Bronchial epithelial cell (primary cell): ENCODE measurements at regions not wholly inside any gene's neighbourhood (a gene's known extent, or its start where the extent isn't known, plus 50 kb on each side); places are given as distances from the start of the nearest gene placed in this dataset.

Experiments
- DNase-seq: peaks from one replicate; pipeline ENCODE4 v3.0.0-alpha.2; 2010; ENCODE audit warnings: low read depth
- FAIRE-seq: peaks from 2 replicates; lab custom pipeline; 2011; peaks lifted over from hg19 to GRCh38; lab: Jason Lieb, UNC
- H3K27me3 ChIP-seq: 2 replicates; pipeline ENCODE4 v1.5.1; 2011; ENCODE audit warnings: low read length; ENCODE audit not compliant: control insufficient read depth, insufficient read depth
- H3K36me3 ChIP-seq: 2 replicates; pipeline ENCODE4 v1.5.1; 2011; ENCODE audit warnings: low read length; ENCODE audit not compliant: control insufficient read depth, insufficient read depth
- H3K4me3 ChIP-seq: 2 replicates; pipeline ENCODE4 v1.5.1; 2011; ENCODE audit warnings: mild to moderate bottlenecking, low read depth, low read length, control low read depth
- TF ChIP-seq, protein P1 (sequence below): IDR thresholded peaks from 2 replicates; pipeline ENCODE4 v1.5.1; 2011; ENCODE audit warnings: mild to moderate bottlenecking, moderate library complexity, low read length, control low read depth, inconsistent platforms; ENCODE audit not compliant: insufficient read depth, severe bottlenecking

DNA sequence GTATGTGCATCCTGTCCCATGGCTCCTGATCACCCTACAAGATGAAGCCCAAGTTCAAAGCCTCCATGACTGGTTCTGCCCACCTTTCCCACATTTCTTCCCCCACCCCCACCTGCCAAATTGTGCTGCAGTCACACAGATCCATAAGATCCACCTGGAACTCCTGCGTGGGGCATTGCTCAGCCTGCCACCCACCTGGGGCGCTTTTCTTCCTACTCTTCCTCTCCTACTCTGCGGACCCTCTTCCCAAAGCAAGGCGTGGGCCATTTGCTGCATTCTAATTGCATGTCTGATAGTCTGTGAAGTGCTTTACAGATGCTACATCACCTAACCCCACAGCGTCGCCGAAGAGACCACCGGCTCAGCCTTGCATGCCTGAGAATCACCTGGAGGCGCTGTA is 402.4 kb upstream of the ID2 start:
- FAIRE-seq (no peak), DNase-seq (no peak)
- TF ChIP-seq, protein P1, sequence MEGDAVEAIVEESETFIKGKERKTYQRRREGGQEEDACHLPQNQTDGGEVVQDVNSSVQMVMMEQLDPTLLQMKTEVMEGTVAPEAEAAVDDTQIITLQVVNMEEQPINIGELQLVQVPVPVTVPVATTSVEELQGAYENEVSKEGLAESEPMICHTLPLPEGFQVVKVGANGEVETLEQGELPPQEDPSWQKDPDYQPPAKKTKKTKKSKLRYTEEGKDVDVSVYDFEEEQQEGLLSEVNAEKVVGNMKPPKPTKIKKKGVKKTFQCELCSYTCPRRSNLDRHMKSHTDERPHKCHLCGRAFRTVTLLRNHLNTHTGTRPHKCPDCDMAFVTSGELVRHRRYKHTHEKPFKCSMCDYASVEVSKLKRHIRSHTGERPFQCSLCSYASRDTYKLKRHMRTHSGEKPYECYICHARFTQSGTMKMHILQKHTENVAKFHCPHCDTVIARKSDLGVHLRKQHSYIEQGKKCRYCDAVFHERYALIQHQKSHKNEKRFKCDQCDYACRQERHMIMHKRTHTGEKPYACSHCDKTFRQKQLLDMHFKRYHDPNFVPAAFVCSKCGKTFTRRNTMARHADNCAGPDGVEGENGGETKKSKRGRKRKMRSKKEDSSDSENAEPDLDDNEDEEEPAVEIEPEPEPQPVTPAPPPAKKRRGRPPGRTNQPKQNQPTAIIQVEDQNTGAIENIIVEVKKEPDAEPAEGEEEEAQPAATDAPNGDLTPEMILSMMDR: no peak
- Histone ChIP-seq H3K27me3 (no peaks in the 10 kb centered on the region), H3K36me3 (no peaks in the 10 kb centered on the region), H3K4me3 (no peak overlapping the region)

DNA sequence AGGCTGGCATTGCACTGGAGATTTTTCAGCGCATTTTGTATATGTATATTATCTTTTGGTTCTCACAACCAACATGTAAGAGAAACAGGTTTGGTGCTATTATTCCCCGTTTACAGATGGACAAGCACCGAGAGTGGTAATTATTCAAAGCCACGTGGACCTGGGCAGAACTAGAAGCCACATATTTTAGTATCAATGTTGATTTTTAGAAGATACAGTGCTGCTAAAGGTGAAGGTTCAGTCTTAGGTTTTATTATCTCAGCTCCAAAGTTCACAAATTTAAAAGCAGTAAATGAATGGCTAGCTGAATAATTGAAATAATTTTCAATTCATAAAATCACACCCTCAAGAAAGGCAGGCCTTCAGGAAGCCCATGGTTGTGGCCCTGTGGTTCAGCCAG is 400.6 kb upstream of the ID2 start:
- H3K27me3 ChIP-seq: no peaks in the 10 kb centered on the region
- no peak overlapping the region for H3K4me3 ChIP-seq
- TF ChIP-seq, protein P1: no peak
- H3K36me3 ChIP-seq: no peaks in the 10 kb centered on the region
- FAIRE-seq (no peak), DNase-seq (no peak)

DNA sequence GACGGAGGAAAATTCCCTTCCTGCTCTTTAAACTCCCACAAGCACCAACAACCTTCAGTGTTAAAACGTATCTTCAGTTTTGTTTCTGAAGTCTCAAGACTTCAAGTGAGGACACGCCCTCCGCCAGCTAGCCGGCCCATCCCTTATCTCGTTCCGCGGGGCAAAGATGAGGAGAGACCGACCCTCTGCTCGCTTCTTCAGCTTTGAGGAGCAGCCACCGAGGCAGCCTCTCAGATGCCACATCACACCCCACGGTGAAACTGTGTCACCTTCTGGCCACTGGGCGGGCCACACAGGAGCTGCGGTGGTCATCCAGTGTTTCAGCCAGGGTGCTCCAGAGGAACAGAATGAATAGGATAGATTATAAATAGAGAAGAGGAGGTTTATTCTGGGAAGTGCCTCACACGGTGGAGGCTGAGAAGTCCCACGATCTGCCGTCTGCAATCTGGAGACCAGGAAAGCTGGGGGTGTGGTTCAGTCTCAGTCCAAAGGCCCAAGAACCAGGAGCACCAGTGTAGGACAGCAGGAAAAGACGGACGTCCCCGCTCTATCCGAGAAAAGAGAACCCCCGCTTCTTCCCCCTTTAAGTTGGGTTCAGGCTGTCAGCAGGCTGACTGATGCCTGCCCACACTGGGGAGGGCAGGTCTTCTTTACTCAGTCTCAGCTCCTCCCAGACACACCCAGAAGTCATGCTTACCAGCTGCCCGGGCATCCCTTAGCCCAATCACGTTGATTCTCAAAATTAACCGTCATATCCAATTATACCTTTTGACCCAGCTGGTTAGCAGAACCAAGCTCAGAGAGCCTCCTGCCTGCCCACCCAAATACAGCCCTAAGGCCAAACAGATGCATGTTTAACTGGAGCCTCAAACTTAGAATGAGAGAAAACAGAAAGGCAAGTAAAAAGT is 399.7 kb upstream of the ID2 start:
- Histone ChIP-seq H3K4me3 (no peak overlapping the region), H3K36me3 (no peaks in the 10 kb centered on the region), H3K27me3 (no peaks in the 10 kb centered on the region)
- no peak for DNase-seq
- TF ChIP-seq, protein P1: no peak
- no peak for FAIRE-seq

DNA sequence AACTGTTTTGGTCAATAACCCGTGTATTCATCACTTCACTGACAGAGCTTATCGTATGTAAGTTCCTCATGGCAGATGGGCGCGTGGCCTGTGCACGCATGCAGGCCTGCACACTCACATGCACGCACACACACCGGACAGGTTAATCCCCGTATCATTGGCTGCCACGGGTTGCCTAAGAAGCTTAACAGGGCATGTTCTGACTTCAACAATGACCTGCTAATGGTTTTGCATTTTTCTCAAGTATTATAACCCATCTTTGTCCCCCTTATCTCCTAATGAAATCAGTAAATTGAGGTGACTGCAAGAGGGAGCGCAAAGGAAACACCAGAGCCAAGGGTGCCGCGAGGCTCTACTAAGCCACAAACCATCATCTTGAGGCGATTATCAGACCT is 399.0 kb upstream of the ID2 start:
- H3K27me3 ChIP-seq: no peaks in the 10 kb centered on the region
- FAIRE-seq (no peak), DNase-seq (no peak)
- H3K4me3 ChIP-seq: no peak overlapping the region
- H3K36me3 ChIP-seq: no peaks in the 10 kb centered on the region
- TF ChIP-seq, protein P1: no peak

DNA sequence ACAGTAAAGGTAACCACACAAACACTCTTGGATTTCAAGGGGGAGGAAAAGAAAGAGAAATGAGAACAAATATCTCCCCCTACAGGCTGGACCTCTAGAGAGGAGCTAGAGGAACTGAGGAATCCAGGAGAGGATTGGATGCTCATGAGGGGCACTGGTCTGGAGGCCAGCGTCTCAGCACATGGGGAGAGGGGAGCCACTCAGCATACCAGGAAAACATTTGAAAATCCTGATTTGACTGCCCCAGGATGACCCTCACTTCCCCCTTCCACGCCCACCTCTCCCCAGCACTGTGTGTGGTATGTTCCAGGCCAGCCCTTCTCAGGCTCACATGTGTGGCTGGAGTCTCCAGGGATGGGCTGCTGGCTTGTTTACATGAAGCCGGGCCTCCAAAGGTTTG is 396.8 kb upstream of the ID2 start:
- H3K36me3 ChIP-seq: no peaks in the 10 kb centered on the region
- H3K27me3 ChIP-seq: no peaks in the 10 kb centered on the region
- no peak overlapping the region for H3K4me3 ChIP-seq
- DNase-seq (no peak), FAIRE-seq (no peak)
- TF ChIP-seq, protein P1: no peak
